ENCODE measurements at regions not wholly inside any gene's neighbourhood (a gene's known extent, or its start where the extent isn't known, plus 50 kb on each side); places are given as distances from the start of the nearest gene placed in this dataset.

DNA sequence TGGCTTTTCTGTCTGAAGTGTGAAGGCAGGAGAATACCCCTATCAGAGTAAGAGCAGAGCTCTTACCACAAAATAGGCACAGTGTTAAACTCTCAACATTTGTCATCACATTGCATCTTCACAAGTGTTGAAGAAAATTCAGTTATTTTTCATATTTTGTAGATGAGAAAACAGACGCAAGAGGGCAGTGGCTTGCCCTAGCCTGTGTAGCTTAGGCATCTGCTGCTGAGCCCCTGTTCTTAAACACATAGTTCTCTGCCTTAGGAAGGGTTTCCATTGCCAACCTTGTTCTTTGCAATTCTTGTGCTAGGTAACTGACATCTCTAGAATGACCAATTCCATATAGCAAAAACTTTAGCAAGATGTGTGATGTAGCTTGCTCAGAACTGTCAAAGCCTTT, 112.7 kb upstream of the RMDN2 start:
- Histone ChIP-seq H3K36me3 (no peaks in the 10 kb centered on the region), H3K27ac (no peak overlapping the region), H3K27me3 (no peaks in the 10 kb centered on the region), H3K4me1 (peaks cover 0 to 21% (median 10%) of the 10 kb centered on the region in 4 donors), H3K4me3 (no peak overlapping the region), H3K9me3 (no peaks in the 10 kb centered on the region)
- TF ChIP-seq, protein P1, sequence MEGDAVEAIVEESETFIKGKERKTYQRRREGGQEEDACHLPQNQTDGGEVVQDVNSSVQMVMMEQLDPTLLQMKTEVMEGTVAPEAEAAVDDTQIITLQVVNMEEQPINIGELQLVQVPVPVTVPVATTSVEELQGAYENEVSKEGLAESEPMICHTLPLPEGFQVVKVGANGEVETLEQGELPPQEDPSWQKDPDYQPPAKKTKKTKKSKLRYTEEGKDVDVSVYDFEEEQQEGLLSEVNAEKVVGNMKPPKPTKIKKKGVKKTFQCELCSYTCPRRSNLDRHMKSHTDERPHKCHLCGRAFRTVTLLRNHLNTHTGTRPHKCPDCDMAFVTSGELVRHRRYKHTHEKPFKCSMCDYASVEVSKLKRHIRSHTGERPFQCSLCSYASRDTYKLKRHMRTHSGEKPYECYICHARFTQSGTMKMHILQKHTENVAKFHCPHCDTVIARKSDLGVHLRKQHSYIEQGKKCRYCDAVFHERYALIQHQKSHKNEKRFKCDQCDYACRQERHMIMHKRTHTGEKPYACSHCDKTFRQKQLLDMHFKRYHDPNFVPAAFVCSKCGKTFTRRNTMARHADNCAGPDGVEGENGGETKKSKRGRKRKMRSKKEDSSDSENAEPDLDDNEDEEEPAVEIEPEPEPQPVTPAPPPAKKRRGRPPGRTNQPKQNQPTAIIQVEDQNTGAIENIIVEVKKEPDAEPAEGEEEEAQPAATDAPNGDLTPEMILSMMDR (IDR thresholded peaks at IDR 0.05), result peak in 1 of 2 experiments; percentile 26
- intact Hi-C loops (cut with DNase I; ENCODE audit: low total_unique reads), result loop anchor here (10.0 kb wide), 1 partner anchor 62 kb away; no protein-coding TSS in a partner anchor
- no peak for DNase-seq

DNA sequence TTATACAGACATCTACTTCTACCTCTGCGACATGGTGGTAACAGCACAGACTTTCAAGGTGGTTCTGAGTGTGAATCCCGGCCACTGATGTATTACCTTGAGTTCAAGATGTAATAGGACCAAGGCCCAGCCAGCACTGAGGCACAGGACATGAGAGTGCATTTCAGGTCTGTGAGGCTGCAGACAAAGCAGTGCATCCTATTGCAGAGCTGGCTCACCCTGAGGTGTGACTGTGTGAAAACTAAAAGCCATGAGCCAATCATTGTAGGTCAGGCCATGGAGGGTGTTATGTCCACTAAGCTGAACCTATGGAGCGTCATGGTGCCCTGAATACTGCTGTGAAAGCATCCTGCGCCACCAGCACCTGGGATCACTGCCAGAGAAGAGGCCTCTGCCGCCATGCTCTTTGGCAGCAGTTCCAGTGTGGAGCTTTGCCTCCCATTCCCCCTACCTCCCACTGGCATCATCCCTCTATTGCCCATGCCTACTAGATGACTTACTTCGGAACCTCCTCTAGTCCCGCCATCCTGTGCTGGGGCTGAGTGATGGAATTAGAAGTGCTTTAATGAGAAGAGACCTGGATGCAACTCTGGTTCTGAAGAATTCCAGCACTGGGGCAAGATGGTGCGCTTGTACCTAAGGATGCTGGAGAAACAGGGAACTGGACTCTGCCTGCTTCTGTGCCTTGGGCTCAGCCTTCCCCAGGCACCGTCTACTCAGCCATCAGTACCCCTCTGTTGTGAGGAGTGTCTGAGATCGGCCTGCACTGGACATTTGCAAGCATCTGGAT, 112.0 kb upstream of the RMDN2 start:
- H3K4me3 ChIP-seq, result no peak overlapping the region
- intact Hi-C loops (cut with DNase I; ENCODE audit: low total_unique reads), result loop anchor here (10.0 kb wide), 1 partner anchor 62 kb away; no protein-coding TSS in a partner anchor
- no peak overlapping the region for H3K27ac ChIP-seq
- H3K36me3 ChIP-seq, result no peaks in the 10 kb centered on the region
- no peaks in the 10 kb centered on the region for H3K27me3 ChIP-seq
- DNase-seq, result no peak
- H3K4me1 ChIP-seq, result peaks cover 0 to 21% (median 10%) of the 10 kb centered on the region in 4 donors
- no peaks in the 10 kb centered on the region for H3K9me3 ChIP-seq
- TF ChIP-seq, protein P1 (IDR thresholded peaks at IDR 0.05), result no peak

DNA sequence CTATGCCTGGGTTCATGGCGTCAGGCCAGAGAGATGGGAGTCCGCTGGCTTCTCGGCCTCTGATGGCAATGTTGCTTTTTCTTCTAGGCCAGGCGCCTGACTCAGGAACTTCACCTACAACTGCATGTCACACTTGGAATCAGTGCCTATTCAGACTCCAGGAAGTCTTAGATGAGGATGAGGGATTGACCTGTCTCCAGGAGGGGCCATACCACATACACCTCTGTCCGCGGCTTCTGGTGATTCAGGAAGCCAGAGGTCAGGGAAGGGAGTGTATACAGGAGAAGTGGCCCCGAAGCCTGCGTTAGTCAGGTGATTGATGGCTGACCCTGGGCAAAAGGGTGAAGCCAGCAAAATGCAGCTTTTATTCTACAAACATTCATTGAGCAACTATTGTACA, 109.1 kb upstream of the RMDN2 start:
- Histone ChIP-seq H3K27me3 (no peaks in the 10 kb centered on the region), H3K9me3 (no peaks in the 10 kb centered on the region), H3K4me1 (no peaks in the 10 kb centered on the region), H3K4me3 (no peak overlapping the region), H3K36me3 (no peaks in the 10 kb centered on the region), H3K27ac (no peak overlapping the region)
- TF ChIP-seq, protein P1 (IDR thresholded peaks at IDR 0.05), result no peak
- no peak for DNase-seq
- intact Hi-C loops (cut with DNase I; ENCODE audit: low total_unique reads), result loop anchor here (10.0 kb wide), 1 partner anchor 59 kb away; no protein-coding TSS in a partner anchor

DNA sequence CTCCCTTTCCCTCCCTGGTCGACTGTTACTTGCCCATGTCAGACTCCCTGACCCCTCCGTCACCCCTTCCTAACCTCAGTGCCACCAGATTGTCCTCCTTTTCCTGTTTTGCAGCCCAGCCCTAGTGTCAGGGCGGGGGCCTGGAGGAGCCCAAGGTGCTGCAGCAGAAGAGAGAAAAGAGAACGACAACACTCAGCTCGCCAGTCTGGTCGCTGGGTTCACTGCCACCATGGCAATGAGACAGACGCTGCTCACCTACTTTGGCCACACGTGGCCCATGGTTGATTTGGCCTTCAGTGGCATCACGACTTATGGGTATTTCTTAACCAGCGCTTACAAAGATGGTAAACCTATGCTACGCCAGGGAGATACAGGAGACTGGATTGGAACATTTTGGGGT, 108.4 kb upstream of the RMDN2 start:
- DNase-seq, result no peak
- no peaks in the 10 kb centered on the region for H3K27me3 ChIP-seq
- no peaks in the 10 kb centered on the region for H3K4me1 ChIP-seq
- no peak overlapping the region for H3K27ac ChIP-seq
- H3K4me3 ChIP-seq, result no peak overlapping the region
- no peaks in the 10 kb centered on the region for H3K36me3 ChIP-seq
- TF ChIP-seq, protein P1 (IDR thresholded peaks at IDR 0.05), result no peak
- no peaks in the 10 kb centered on the region for H3K9me3 ChIP-seq
- intact Hi-C loops (cut with DNase I; ENCODE audit: low total_unique reads), result loop anchor here (10.0 kb wide), 1 partner anchor 58 kb away; no protein-coding TSS in a partner anchor

DNA sequence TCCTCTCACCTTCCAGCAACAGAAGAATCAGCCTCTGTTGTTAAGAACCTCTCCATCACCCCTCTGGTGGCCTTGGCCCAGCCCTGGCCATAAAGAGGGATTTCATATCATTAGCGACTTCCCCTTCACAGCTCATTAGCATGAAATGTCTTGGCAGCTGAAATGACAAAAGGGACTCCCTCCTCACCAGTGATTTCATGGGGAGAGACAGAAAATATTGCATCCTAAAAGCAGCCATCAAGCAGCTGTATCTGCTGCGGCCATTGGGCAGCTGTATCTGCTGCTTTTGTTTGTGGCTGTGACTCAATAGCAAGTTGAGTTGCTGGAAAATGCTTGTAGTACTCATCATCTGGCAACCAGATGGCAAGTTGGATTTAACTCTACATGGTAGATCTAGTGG, 105.9 kb upstream of the RMDN2 start:
- Histone ChIP-seq H3K4me1 (no peaks in the 10 kb centered on the region), H3K36me3 (no peaks in the 10 kb centered on the region), H3K27me3 (no peaks in the 10 kb centered on the region), H3K27ac (no peak overlapping the region), H3K9me3 (no peaks in the 10 kb centered on the region), H3K4me3 (no peak overlapping the region)
- TF ChIP-seq, protein P1 (IDR thresholded peaks at IDR 0.05), result no peak
- intact Hi-C loops (cut with DNase I; ENCODE audit: low total_unique reads), result loop anchor here (10.0 kb wide), 1 partner anchor 56 kb away; no protein-coding TSS in a partner anchor
- no peak for DNase-seq
